HCT116 (cell line): ENCODE measurements at regions not wholly inside any gene's neighbourhood (a gene's known extent, or its start where the extent isn't known, plus 50 kb on each side); places are given as distances from the start of the nearest gene placed in this dataset.
"Not testable (repeated sequence)": the region's sequence is repeated elsewhere in the genome, so short reads cannot be mapped to it uniquely, and the experiment has no call there.

ENCODE experiments used
- ATAC-seq: fragments of 200-7000 bp; cut with Tn5 transposase; 2 replicates; pipeline ENCODE4 v1.9.1; 2020; ENCODE audit warnings: mild to moderate bottlenecking, moderate library complexity
- BruUV-seq: library from RNA; stranded (reverse); fragments of 400-500 nt; replicated peaks from 2 replicates; lab custom pipeline; 2021; lab: Mats Ljungman, UMichigan
- CTCF ChIA-PET: fragments of 300-600 bp; sonication (Branson Sonifier 250); formaldehyde crosslinking; loops from one replicate; lab custom pipeline; 2021; ENCODE audit warnings: antibody characterized with exemption; lab: Charles Lee
- POLR2A ChIA-PET: fragments of 300-600, 350-600 bp; sonication (Branson Sonifier 250); formaldehyde crosslinking; loops from one replicate; lab custom pipeline; 2021; ENCODE audit warnings: antibody characterized with exemption; lab: Charles Lee
- RAD21 ChIA-PET, 2 experiments: fragments of 300-600 bp; sonication (Branson Sonifier 250); formaldehyde crosslinking; loops; one replicate each; lab custom pipeline; 2023; ENCODE audit warnings: low total read pairs in 2 of 2; ENCODE audit not compliant: uncharacterized antibody in 2 of 2, unreplicated experiment in 2 of 2, low non-redundant PET in 1 of 2; lab: Charles Lee
- DNase-seq: peaks from one replicate; pipeline ENCODE4 v3.0.0-alpha.2; 2010; ENCODE audit warnings: low read depth, low spot score
- H2AFZ ChIP-seq: fragments of 200-600 bp; shearing (Covaris generic), sonication (generic); 2 replicates; pipeline ENCODE4 v1.6.1; 2017; ENCODE audit warnings: low read depth, mixed run types, mixed read lengths, antibody characterized with exemption, low read length; ENCODE audit not compliant: poor library complexity, severe bottlenecking
- H3K27ac ChIP-seq: 2 replicates; pipeline ENCODE4 v1.5.1; 2012; ENCODE audit warnings: low read depth, low read length
- H3K27me3 ChIP-seq: fragments of 200-600 bp; sonication (generic); 2 replicates; pipeline ENCODE4 v1.6.1; 2016; ENCODE audit warnings: mixed run types, low read length, mixed read lengths; ENCODE audit not compliant: insufficient read depth
- H3K36me3 ChIP-seq, 2 experiments: fragments of 200-500 bp in 1 of 2; fragments of 200-600 bp in 1 of 2; sonication (Bioruptor generic) in 1 of 2; sonication (generic) in 1 of 2; 2 replicates each; pipeline versions ENCODE4 v1.5.1 to v1.6.1; 2014 to 2016; ENCODE audit warnings: low read length in 2 of 2, inconsistent platforms in 1 of 2, mixed read lengths in 1 of 2, mixed run types in 1 of 2; ENCODE audit not compliant: insufficient read depth in 2 of 2, control insufficient read depth in 1 of 2
- H3K4me1 ChIP-seq, 2 experiments: fragments of 200-600 bp in 1 of 2; sonication (generic) in 1 of 2; 2 replicates each; pipeline versions ENCODE4 v1.5.1 to v1.6.1; 2012 to 2017; ENCODE audit warnings: low read length in 2 of 2, inconsistent platforms in 1 of 2, mild to moderate bottlenecking in 1 of 2, mixed read lengths in 1 of 2, mixed run types in 1 of 2, moderate library complexity in 1 of 2; ENCODE audit not compliant: insufficient read depth in 2 of 2, control insufficient read depth in 1 of 2
- H3K4me2 ChIP-seq: fragments of 200-600 bp; sonication (generic); 2 replicates; pipeline ENCODE4 v1.6.1; 2017; ENCODE audit warnings: mixed run types, low read length, mixed read lengths
- H3K4me3 ChIP-seq, 2 experiments: fragments of 200-600 bp in 1 of 2; sonication (generic) in 1 of 2; replicated peaks in 1 of 2; 2 replicates each; pipeline ENCODE4 v1.5.1; 2011 to 2016; ENCODE audit warnings: low read length in 2 of 2, control low read depth in 1 of 2, low read depth in 1 of 2, mild to moderate bottlenecking in 1 of 2, mixed read lengths in 1 of 2, mixed run types in 1 of 2
- H3K79me2 ChIP-seq: fragments of 200-600 bp; sonication (generic); 2 replicates; pipeline ENCODE4 v1.6.1; 2017; ENCODE audit warnings: mild to moderate bottlenecking, mixed run types, low read length, moderate library complexity, mixed read lengths; ENCODE audit not compliant: insufficient read depth
- H3K9ac ChIP-seq: fragments of 200-600 bp; sonication (generic); 2 replicates; pipeline ENCODE4 v1.6.1; 2016; ENCODE audit warnings: low read length, mixed read lengths
- H3K9me2 ChIP-seq: fragments of 200-600 bp; sonication (generic), shearing (Covaris generic); 2 replicates; pipeline ENCODE4 v1.6.1; 2017; ENCODE audit warnings: mixed run types, mild to moderate bottlenecking, moderate library complexity; ENCODE audit not compliant: insufficient read depth
- H3K9me3 ChIP-seq, 2 experiments: fragments of 200-500 bp in 1 of 2; fragments of 200-600 bp in 1 of 2; sonication (Bioruptor generic) in 1 of 2; sonication (generic) in 1 of 2; 2 replicates each; pipeline ENCODE4 v1.6.1; 2014 to 2017; ENCODE audit warnings: low read length in 2 of 2, mixed read lengths in 2 of 2, inconsistent platforms in 1 of 2, low read depth in 1 of 2, mild to moderate bottlenecking in 1 of 2, mixed run types in 1 of 2, moderate library complexity in 1 of 2; ENCODE audit not compliant: control insufficient read depth in 1 of 2, insufficient read depth in 1 of 2
- H4K20me1 ChIP-seq: fragments of 200-600 bp; sonication (generic), shearing (Covaris generic); 2 replicates; pipeline ENCODE4 v1.6.1; 2017; ENCODE audit warnings: mixed run types, mild to moderate bottlenecking, moderate library complexity; ENCODE audit not compliant: insufficient read depth
- CBX3 ChIP-seq: IDR thresholded peaks from 2 replicates; pipeline ENCODE4 v1.6.1; 2012; ENCODE audit warnings: low read depth
- CEBPB ChIP-seq: IDR thresholded peaks from 2 replicates; pipeline ENCODE4 v1.6.1; 2012; ENCODE audit warnings: low read depth
- EGR1 ChIP-seq: IDR thresholded peaks from 2 replicates; pipeline ENCODE4 v1.6.1; 2012; ENCODE audit warnings: low read depth
- ELF1 ChIP-seq: IDR thresholded peaks from 2 replicates; pipeline ENCODE4 v1.6.1; 2012; ENCODE audit warnings: low read depth, borderline replicate concordance
- EZH2phosphoT487 ChIP-seq: fragments of 200-600 bp; IDR thresholded peaks from 2 replicates; pipeline ENCODE4 v1.6.1; 2018; ENCODE audit warnings: antibody characterized with exemption, borderline replicate concordance
- FOSL1 ChIP-seq: IDR thresholded peaks from 2 replicates; pipeline ENCODE4 v1.6.1; 2012; ENCODE audit warnings: low read depth
- JUND ChIP-seq: IDR thresholded peaks from 2 replicates; pipeline ENCODE4 v1.6.1; 2012
- POLR2A ChIP-seq: IDR thresholded peaks from 2 replicates; pipeline ENCODE4 v1.7.0; 2011; ENCODE audit warnings: borderline replicate concordance; ENCODE audit not compliant: insufficient read depth, insufficient read length; ENCODE audit errors: extremely low read depth
- POLR2AphosphoS5 ChIP-seq: IDR thresholded peaks from 2 replicates; pipeline ENCODE4 v1.6.1; 2011; ENCODE audit warnings: mild to moderate bottlenecking, low read depth, low read length, moderate library complexity
- RAD21 ChIP-seq: IDR thresholded peaks from 2 replicates; pipeline ENCODE4 v1.6.1; 2012; ENCODE audit warnings: low read depth, mild to moderate bottlenecking
- SIN3A ChIP-seq: IDR thresholded peaks from 2 replicates; pipeline ENCODE4 v1.6.1; 2012; ENCODE audit warnings: low read depth
- SP1 ChIP-seq: IDR thresholded peaks from 2 replicates; pipeline ENCODE4 v1.6.1; 2012; ENCODE audit warnings: low read depth
- SRF ChIP-seq: IDR thresholded peaks from 2 replicates; pipeline ENCODE4 v1.6.1; 2012; ENCODE audit warnings: low read depth
- YY1 ChIP-seq: IDR thresholded peaks from 2 replicates; pipeline ENCODE4 v1.6.1; 2011; ENCODE audit warnings: low read length, low read depth, moderate library complexity, mild to moderate bottlenecking; ENCODE audit not compliant: insufficient replicate concordance; ENCODE audit errors: extremely low read depth
- ZFX ChIP-seq: fragments of 450-650 bp; IDR thresholded peaks from 2 replicates; pipeline ENCODE4 v1.6.1; 2017
- ZNF274 ChIP-seq: fragments of 200-500 bp; sonication (Bioruptor generic); IDR thresholded peaks from 2 replicates; pipeline ENCODE4 v1.6.1; 2014; ENCODE audit warnings: mild to moderate bottlenecking, low read depth, low read length, inconsistent platforms
- intact Hi-C: fragments of 100-400 bp; cut with micrococcal nuclease; formaldehyde crosslinking; loops from 2 replicates; pipeline ENCODE4 v1.10.0; 2022
- TF ChIP-seq, protein P1 (sequence below): IDR thresholded peaks from 2 replicates; pipeline ENCODE4 v1.6.1; 2012
- TF ChIP-seq, protein P2 (sequence below): IDR thresholded peaks from 2 replicates; pipeline ENCODE4 v1.6.1; 2012
- TF ChIP-seq, protein P3 (sequence below): IDR thresholded peaks from 2 replicates; pipeline ENCODE4 v1.6.1; 2011; ENCODE audit warnings: mild to moderate bottlenecking, low read length, moderate library complexity; ENCODE audit not compliant: insufficient replicate concordance; ENCODE audit errors: extremely low read depth
- TF ChIP-seq, protein P4 (sequence below): IDR thresholded peaks from 2 replicates; pipeline ENCODE4 v1.6.1; 2012; ENCODE audit warnings: low read depth

DNA sequence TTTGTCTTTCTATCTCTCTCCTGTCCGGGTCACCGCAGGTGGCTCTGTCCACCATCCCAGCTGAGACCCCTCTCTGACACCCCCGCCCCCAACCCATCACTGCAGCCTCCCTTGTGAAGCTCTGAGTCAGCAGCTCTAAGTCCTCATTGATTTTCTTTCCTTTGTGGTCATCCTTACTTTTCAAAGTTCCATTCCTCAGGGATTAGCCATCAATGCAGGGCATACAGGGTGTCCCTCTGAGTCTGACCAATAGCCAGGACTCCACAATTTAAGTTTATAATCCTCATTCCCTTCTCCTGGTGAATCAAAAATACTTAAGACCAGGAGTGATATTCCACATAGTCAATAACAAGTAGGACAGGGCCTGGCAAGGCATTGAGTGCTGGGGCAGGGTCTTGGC is 333.3 kb upstream of the CNR1 start:
- DNase-seq: no peak
- intact Hi-C loops: loop anchor here (10.0 kb wide), 1 partner anchor 1435 kb away; no protein-coding TSS in a partner anchor
- no peaks in the 10 kb centered on the region for H3K27me3 ChIP-seq
- no peak for TF ChIP-seq ZFX
- no peak for TF ChIP-seq POLR2AphosphoS5
- no peak for TF ChIP-seq ELF1
- TF ChIP-seq, protein P1, sequence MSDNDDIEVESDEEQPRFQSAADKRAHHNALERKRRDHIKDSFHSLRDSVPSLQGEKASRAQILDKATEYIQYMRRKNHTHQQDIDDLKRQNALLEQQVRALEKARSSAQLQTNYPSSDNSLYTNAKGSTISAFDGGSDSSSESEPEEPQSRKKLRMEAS: no peak
- TF ChIP-seq EZH2phosphoT487: no peak
- TF ChIP-seq FOSL1: no peak
- TF ChIP-seq SRF: no peak
- TF ChIP-seq, protein P2, sequence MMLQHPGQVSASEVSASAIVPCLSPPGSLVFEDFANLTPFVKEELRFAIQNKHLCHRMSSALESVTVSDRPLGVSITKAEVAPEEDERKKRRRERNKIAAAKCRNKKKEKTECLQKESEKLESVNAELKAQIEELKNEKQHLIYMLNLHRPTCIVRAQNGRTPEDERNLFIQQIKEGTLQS: no peak
- TF ChIP-seq SIN3A: no peak
- TF ChIP-seq YY1: no peak
- TF ChIP-seq JUND: no peak
- no peak for TF ChIP-seq EGR1
- TF ChIP-seq SP1: no peak
- no peak for TF ChIP-seq CBX3
- no peak for TF ChIP-seq CEBPB
- TF ChIP-seq POLR2A: no peak
- TF ChIP-seq, protein P3, sequence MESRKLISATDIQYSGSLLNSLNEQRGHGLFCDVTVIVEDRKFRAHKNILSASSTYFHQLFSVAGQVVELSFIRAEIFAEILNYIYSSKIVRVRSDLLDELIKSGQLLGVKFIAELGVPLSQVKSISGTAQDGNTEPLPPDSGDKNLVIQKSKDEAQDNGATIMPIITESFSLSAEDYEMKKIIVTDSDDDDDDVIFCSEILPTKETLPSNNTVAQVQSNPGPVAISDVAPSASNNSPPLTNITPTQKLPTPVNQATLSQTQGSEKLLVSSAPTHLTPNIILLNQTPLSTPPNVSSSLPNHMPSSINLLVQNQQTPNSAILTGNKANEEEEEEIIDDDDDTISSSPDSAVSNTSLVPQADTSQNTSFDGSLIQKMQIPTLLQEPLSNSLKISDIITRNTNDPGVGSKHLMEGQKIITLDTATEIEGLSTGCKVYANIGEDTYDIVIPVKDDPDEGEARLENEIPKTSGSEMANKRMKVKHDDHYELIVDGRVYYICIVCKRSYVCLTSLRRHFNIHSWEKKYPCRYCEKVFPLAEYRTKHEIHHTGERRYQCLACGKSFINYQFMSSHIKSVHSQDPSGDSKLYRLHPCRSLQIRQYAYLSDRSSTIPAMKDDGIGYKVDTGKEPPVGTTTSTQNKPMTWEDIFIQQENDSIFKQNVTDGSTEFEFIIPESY: no peak
- TF ChIP-seq, protein P4, sequence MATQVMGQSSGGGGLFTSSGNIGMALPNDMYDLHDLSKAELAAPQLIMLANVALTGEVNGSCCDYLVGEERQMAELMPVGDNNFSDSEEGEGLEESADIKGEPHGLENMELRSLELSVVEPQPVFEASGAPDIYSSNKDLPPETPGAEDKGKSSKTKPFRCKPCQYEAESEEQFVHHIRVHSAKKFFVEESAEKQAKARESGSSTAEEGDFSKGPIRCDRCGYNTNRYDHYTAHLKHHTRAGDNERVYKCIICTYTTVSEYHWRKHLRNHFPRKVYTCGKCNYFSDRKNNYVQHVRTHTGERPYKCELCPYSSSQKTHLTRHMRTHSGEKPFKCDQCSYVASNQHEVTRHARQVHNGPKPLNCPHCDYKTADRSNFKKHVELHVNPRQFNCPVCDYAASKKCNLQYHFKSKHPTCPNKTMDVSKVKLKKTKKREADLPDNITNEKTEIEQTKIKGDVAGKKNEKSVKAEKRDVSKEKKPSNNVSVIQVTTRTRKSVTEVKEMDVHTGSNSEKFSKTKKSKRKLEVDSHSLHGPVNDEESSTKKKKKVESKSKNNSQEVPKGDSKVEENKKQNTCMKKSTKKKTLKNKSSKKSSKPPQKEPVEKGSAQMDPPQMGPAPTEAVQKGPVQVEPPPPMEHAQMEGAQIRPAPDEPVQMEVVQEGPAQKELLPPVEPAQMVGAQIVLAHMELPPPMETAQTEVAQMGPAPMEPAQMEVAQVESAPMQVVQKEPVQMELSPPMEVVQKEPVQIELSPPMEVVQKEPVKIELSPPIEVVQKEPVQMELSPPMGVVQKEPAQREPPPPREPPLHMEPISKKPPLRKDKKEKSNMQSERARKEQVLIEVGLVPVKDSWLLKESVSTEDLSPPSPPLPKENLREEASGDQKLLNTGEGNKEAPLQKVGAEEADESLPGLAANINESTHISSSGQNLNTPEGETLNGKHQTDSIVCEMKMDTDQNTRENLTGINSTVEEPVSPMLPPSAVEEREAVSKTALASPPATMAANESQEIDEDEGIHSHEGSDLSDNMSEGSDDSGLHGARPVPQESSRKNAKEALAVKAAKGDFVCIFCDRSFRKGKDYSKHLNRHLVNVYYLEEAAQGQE: no peak
- TF ChIP-seq ZNF274: no peak
- no peak for TF ChIP-seq RAD21
- RAD21 ChIA-PET: no interaction called here
- H3K36me3 ChIP-seq: no peaks in the 10 kb centered on the region
- CTCF ChIA-PET: no interaction called here
- POLR2A ChIA-PET: no interaction called here
- no peak overlapping the region for H3K9ac ChIP-seq
- H3K9me2 ChIP-seq: no peaks in the 10 kb centered on the region
- H3K4me2 ChIP-seq: no peak overlapping the region
- ATAC-seq: no peak
- no TSS peak for BruUV-seq
- H2AFZ ChIP-seq: no peak overlapping the region
- H3K79me2 ChIP-seq: no peaks in the 10 kb centered on the region
- H3K4me1 ChIP-seq: no peaks in the 10 kb centered on the region
- no peak overlapping the region for H3K27ac ChIP-seq
- no peaks in the 10 kb centered on the region for H3K9me3 ChIP-seq
- H3K4me3 ChIP-seq: no peak overlapping the region
- no peaks in the 10 kb centered on the region for H4K20me1 ChIP-seq

DNA sequence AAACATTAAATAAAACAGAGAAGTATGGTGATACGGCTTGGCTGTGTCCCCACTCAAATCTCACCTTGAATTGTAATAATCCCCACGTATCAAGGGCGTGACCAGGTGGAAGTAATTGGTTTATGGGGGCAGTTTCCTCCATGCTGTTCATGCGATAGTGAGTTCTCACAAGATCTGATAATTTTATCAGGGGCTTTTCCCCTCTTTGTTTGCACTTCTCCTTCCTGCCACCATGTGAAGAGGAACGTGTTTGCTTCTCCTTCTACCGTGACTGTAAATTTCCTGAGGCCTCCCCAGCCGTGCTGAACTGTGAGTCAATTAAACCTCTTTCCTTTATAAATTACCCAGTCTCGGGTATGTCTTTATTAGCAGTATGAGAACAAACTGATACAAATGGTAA is 331.3 kb upstream of the CNR1 start:
- H3K27ac ChIP-seq, H3K9me3 ChIP-seq, H3K27me3 ChIP-seq, H3K79me2 ChIP-seq, H3K4me3 ChIP-seq, H3K4me1 ChIP-seq, H3K9me2 ChIP-seq, CTCF ChIA-PET, DNase-seq, H3K9ac ChIP-seq, POLR2A ChIA-PET, ATAC-seq, BruUV-seq, H3K4me2 ChIP-seq, H3K36me3 ChIP-seq, RAD21 ChIA-PET, H4K20me1 ChIP-seq, H2AFZ ChIP-seq: not testable (repeated sequence)
- intact Hi-C loops: loop anchor here (10.0 kb wide), 1 partner anchor 1433 kb away; no protein-coding TSS in a partner anchor
